HL-60 (cell line): ENCODE measurements at regions not wholly inside any gene's neighbourhood (a gene's known extent, or its start where the extent isn't known, plus 50 kb on each side); places are given as distances from the start of the nearest gene placed in this dataset.

Experiments used
- DNase-seq, 2 experiments: peaks; one replicate each; pipeline ENCODE4 v3.0.0-alpha.2; 2010 to 2020; ENCODE audit warnings: low read depth in 1 of 2, low spot score in 1 of 2
- H3K27ac ChIP-seq: fragments of 250-450 bp; sonication (Bioruptor Pico); replicated peaks from 2 replicates; pipeline ENCODE4 v1.5.1; 2020; ENCODE audit warnings: mild to moderate bottlenecking, moderate library complexity
- H3K27me3 ChIP-seq: fragments of 250-450 bp; sonication (Bioruptor Pico); 2 replicates; pipeline ENCODE4 v1.5.1; 2021; ENCODE audit warnings: mild to moderate bottlenecking, moderate library complexity; ENCODE audit not compliant: insufficient read depth, poor library complexity, severe bottlenecking
- H3K4me3 ChIP-seq: replicated peaks from 2 replicates; pipeline ENCODE4 v1.5.1; 2011; ENCODE audit warnings: mild to moderate bottlenecking, control low read depth, low read length; ENCODE audit not compliant: insufficient read depth
- CTCF ChIP-seq: IDR thresholded peaks from one replicate; pipeline ENCODE4 v1.5.1; 2011; ENCODE audit warnings: low read length, control low read depth, inconsistent platforms; ENCODE audit not compliant: insufficient read depth
- GABPA ChIP-seq: IDR thresholded peaks from 2 replicates; pipeline ENCODE4 v1.6.1; 2012; ENCODE audit warnings: low read depth
- POLR2AphosphoS5 ChIP-seq: IDR thresholded peaks from 2 replicates; pipeline ENCODE4 v1.6.1; 2012; ENCODE audit warnings: low read depth
- REST ChIP-seq: IDR thresholded peaks from 2 replicates; pipeline ENCODE4 v1.6.1; 2012; ENCODE audit warnings: low read depth; ENCODE audit not compliant: insufficient replicate concordance
- SPI1 ChIP-seq: IDR thresholded peaks from 2 replicates; pipeline ENCODE4 v1.6.1; 2012; ENCODE audit warnings: low read depth, mild to moderate bottlenecking, borderline replicate concordance

GRCh38 chr20:17068084-17068711 is 158.6 kb upstream of the PCSK2 start:
- no peak for TF ChIP-seq REST
- no peak for TF ChIP-seq SPI1
- TF ChIP-seq GABPA, result no peak
- TF ChIP-seq CTCF, result no peak
- DNase-seq, result no peak
- Histone ChIP-seq H3K27me3 (no peaks in the 10 kb centered on the region), H3K27ac (no peak overlapping the region), H3K4me3 (no peak overlapping the region)

GRCh38 chr20:17077030-17077429 is 149.8 kb upstream of the PCSK2 start:
- Histone ChIP-seq H3K27ac (no peak overlapping the region), H3K27me3 (no peaks in the 10 kb centered on the region), H3K4me3 (no peak overlapping the region)
- DNase-seq, result no peak
- TF ChIP-seq CTCF (no peak), POLR2AphosphoS5 (no peak)

GRCh38 chr20:17083738-17084137 is 143.1 kb upstream of the PCSK2 start:
- TF ChIP-seq REST, result peak; percentile 91
- no peak for TF ChIP-seq POLR2AphosphoS5
- no peaks in the 10 kb centered on the region for H3K27me3 ChIP-seq
- no peak overlapping the region for H3K27ac ChIP-seq
- no peak for DNase-seq
- H3K4me3 ChIP-seq, result no peak overlapping the region

- no peak for TF ChIP-seq POLR2AphosphoS5
- TF ChIP-seq SPI1, result no peak
- TF ChIP-seq GABPA, result no peak
- no peak for TF ChIP-seq REST
- no peak for TF ChIP-seq CTCF
- Histone ChIP-seq H3K4me3 (no peak overlapping the region), H3K27ac (no peak overlapping the region), H3K27me3 (no peaks in the 10 kb centered on the region)
- no peak for DNase-seq
Measured at GRCh38 chr20:17084909-17085308, 141.9 kb upstream of the PCSK2 start.
